WI38 (cell line): ENCODE measurements at regions not wholly inside any gene's neighbourhood (a gene's known extent, or its start where the extent isn't known, plus 50 kb on each side); places are given as distances from the start of the nearest gene placed in this dataset.

ENCODE experiments used
- H3K4me3 ChIP-seq: 2 replicates; pipeline ENCODE4 v1.5.1; 2011; ENCODE audit warnings: low read depth, mild to moderate bottlenecking, control low read depth, low read length
- CTCF ChIP-seq: IDR thresholded peaks from 2 replicates; pipeline ENCODE4 v1.5.1; 2012; ENCODE audit warnings: low read depth, mild to moderate bottlenecking, control low read depth, low read length

GRCh38 chr1:80417671-80418070 lies 1383.1 kb upstream of the ADGRL2 start:
- H3K4me3 ChIP-seq, result no peak overlapping the region
- TF ChIP-seq CTCF, result no peak

- H3K4me3 ChIP-seq, result no peak overlapping the region
- no peak for TF ChIP-seq CTCF
Observed at GRCh38 chr1:80413969-80414368, 1386.8 kb upstream of the ADGRL2 start.

GRCh38 chr1:80410233-80410632 lies 1390.5 kb upstream of the ADGRL2 start:
- TF ChIP-seq CTCF, result no peak
- no peak overlapping the region for H3K4me3 ChIP-seq

GRCh38 chr1:80403471-80403893 lies 1397.0 kb upstream of the ADGRL4 start:
- H3K4me3 ChIP-seq, result no peak overlapping the region
- no peak for TF ChIP-seq CTCF

GRCh38 chr1:80402625-80403024 lies 1396.1 kb upstream of the ADGRL4 start:
- TF ChIP-seq CTCF, result no peak
- no peak overlapping the region for H3K4me3 ChIP-seq

- TF ChIP-seq CTCF, result no peak
- no peak overlapping the region for H3K4me3 ChIP-seq
Observed at GRCh38 chr1:80401757-80402156, 1395.2 kb upstream of the ADGRL4 start.

- H3K4me3 ChIP-seq, result no peak overlapping the region
- no peak for TF ChIP-seq CTCF
Observed at GRCh38 chr1:80392529-80392928, 1386.0 kb upstream of the ADGRL4 start.

- TF ChIP-seq CTCF, result no peak
- H3K4me3 ChIP-seq, result no peak overlapping the region
Observed at GRCh38 chr1:80385650-80386049, 1379.1 kb upstream of the ADGRL4 start.
